LNCaP clone FGC (cell line): ENCODE measurements at regions not wholly inside any gene's neighbourhood (a gene's known extent, or its start where the extent isn't known, plus 50 kb on each side); places are given as distances from the start of the nearest gene placed in this dataset.

Experiments used
- DNase-seq: peaks from one replicate; pipeline ENCODE4 v3.0.0-alpha.2; 2011; ENCODE audit warnings: low read depth
- H3K4me3 ChIP-seq: 2 replicates; pipeline ENCODE4 v1.5.1; 2011; ENCODE audit warnings: mild to moderate bottlenecking, low read depth, low read length, control low read depth
- CTCF ChIP-seq: IDR thresholded peaks from 2 replicates; pipeline ENCODE4 v1.5.1; 2012; ENCODE audit warnings: mild to moderate bottlenecking; ENCODE audit not compliant: control insufficient read depth, insufficient read depth; ENCODE audit errors: extremely low read depth

GRCh38 chr2:41941831-41942230 lies 106.0 kb upstream of the PKDCC start:
- no peak for DNase-seq
- TF ChIP-seq CTCF: no peak
- no peak overlapping the region for H3K4me3 ChIP-seq

- TF ChIP-seq CTCF: no peak
- no peak for DNase-seq
Observed at GRCh38 chr2:41942278-41942677, 105.5 kb upstream of the PKDCC start.

GRCh38 chr2:41943159-41943558 lies 104.7 kb upstream of the PKDCC start:
- no peak for DNase-seq
- no peak overlapping the region for H3K4me3 ChIP-seq
- no peak for TF ChIP-seq CTCF

More at GRCh38 chr2:41942278-41942677, 105.5 kb upstream of the PKDCC start:
- H3K4me3 ChIP-seq: no peak overlapping the region

DNA sequence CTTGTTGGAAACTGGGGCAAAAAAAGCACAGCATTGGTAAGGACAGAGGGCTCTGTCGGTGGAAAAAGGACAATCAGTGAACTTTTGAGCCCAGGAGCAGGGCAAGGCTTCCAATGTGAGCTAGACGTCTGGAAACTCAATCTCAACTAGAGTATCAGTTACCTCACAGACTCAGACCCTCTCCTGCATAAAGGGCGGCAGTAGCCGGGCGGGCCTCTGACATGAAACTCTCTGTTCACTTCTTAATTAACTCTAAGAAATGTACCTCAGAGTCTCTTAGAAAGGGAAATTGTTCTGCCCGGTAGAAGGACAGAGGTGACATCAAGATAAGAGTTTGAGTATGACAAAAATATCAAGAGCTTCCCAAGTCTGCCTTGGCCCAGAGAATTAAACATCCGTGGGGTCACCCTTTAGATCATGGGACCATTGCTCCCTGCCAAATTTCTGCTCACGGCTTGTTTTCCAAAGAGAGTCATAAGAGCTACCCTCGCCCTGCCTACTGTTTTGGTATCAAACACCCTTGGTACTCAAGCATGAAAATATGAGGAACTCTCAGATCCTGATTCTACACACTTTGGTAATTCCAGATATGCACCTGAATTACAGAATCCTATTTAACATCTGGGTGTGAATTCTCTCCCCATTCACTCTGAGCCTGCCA lies 103.5 kb upstream of the PKDCC start:
- no peak overlapping the region for H3K4me3 ChIP-seq
- no peak for TF ChIP-seq CTCF

DNA sequence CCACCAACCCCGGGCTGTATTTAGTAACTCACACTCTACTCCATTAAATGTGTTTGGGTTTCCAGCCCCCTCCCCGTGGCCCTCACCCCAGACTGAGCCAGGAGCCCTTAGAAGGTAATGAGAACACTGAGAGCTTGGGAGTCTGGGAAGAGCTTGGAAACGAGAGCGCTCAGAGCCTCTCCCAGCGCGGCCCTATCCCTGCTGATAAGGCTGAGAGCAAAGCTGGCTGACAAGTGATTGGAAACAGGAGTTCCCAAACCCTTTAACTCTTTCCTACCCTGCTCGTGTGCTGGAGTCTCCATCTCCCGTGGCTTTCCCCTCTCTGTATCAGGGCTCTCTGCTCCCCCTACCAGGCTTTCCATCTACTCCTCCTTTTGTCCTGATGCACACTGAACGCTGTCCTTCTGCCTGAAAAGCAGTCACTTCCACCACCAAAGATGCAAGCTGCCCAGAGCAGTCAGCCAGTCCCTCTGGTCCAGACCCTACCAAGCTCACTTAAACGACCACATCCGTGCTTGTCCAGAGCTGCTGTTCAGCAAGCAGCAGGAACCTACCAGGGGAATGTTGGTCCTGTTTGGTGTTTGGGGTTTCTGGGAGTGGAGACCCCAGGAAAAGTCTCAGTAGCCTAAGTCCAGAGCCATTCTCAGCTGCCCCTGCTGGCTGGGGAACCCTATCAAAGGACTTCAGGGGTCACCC lies 100.0 kb upstream of the PKDCC start:
- no peak overlapping the region for H3K4me3 ChIP-seq
- no peak for TF ChIP-seq CTCF
- DNase-seq: no peak

More for the DNA sequence above, 103.5 kb upstream of the PKDCC start:
- DNase-seq: no peak

GRCh38 chr2:41948397-41948763 lies 99.4 kb upstream of the PKDCC start:
- H3K4me3 ChIP-seq: no peak overlapping the region
- DNase-seq: no peak

More at GRCh38 chr2:41948397-41948763, 99.4 kb upstream of the PKDCC start:
- TF ChIP-seq CTCF: no peak
